RPMI7951 (cell line): ENCODE measurements at regions not wholly inside any gene's neighbourhood (a gene's known extent, or its start where the extent isn't known, plus 50 kb on each side); places are given as distances from the start of the nearest gene placed in this dataset.
A peak's percentile ranks its signal among the peaks of the same experiment; 100 is the strongest.

ENCODE experiments used
- DNase-seq: peaks from one replicate; pipeline ENCODE4 v3.0.0-alpha.2; 2012; ENCODE audit warnings: low read depth

GRCh38 chr5:38029397-38030065, 189.7 kb upstream of the GDNF start:
- no peak for DNase-seq

DNA sequence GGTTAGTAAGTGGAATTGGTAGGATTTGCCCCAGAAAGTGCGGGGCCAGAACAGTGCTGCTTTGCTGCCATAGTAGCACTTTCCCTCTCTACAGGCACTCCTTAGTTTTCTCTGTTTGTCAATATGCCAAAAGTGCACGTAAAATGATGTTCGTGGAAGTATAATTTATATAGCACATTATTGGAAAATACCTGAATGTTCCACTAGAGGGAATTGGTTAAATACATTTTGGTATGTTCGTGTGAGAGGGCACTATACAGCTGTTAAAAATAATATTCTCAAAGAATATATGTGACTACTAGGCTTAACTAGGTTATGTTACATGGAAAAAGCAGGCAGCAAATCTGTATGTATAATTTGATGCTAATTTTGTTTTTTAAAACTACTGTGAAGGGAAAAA, 184.0 kb upstream of the GDNF start:
- peak; percentile 2 for DNase-seq

GRCh38 chr5:38023371-38023770, 183.5 kb upstream of the GDNF start:
- no peak for DNase-seq

DNA sequence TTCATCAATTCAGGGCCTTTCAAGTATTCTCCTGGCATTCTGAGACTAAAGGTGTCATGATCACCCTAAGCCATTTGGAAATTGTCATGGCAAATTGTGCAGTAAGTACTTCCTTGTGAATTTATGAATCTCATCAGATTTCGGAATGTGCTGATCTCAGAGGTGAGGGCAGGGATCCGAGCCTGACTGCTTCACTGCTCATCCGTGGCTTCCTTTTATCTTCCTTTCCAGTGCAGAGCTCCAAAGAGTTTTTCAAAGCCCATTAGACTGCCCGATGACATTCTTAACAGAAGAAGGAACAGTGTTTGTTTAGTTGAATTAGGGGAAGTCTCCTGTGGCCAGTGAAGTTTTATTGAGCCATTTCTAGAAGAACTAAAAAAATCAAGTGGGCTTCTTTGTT, 182.8 kb upstream of the GDNF start:
- DNase-seq, result no peak

DNA sequence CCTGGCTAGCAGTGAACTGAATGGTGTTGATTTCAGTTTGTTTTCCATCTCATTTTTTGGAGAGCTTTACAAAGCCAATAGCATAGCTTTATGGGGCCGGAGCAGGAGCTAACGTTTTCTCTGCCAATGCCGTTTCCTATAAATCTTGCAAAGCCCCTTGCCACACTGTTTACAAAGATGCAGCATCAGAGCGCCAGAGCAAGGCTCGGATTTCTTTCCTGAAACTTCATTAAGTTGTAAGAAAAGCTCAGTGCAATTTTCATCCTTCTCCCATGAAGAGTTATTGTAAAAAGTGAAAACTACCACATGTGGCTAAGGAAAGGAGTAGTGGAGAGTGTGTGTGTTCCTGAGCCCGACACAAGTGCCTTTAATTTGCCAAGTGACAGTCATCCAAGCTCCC, 178.2 kb upstream of the GDNF start:
- no peak for DNase-seq

DNA sequence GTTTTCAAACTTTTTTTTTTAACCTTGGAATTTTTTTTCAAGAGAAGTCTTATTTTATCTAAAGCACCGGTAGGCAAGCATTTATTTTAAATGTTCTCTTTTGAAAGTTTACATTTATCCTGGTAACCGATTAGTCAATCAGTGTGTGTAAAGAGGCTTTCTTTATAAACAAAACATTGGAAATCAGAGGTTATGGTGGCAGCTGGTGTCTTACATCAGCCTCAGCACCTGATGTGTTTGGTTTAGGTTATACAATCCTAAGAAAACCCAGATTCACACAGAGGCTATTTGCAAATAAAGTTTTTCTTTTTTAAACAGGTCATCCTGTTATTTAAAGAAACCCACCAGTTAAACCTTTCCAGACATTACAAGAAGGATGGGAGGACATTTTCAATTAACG, 173.3 kb upstream of the GDNF start:
- no peak for DNase-seq

- DNase-seq, result no peak
These were observed 171.9 kb upstream of the GDNF start for GRCh38 chr5:38011668-38012188.

DNA sequence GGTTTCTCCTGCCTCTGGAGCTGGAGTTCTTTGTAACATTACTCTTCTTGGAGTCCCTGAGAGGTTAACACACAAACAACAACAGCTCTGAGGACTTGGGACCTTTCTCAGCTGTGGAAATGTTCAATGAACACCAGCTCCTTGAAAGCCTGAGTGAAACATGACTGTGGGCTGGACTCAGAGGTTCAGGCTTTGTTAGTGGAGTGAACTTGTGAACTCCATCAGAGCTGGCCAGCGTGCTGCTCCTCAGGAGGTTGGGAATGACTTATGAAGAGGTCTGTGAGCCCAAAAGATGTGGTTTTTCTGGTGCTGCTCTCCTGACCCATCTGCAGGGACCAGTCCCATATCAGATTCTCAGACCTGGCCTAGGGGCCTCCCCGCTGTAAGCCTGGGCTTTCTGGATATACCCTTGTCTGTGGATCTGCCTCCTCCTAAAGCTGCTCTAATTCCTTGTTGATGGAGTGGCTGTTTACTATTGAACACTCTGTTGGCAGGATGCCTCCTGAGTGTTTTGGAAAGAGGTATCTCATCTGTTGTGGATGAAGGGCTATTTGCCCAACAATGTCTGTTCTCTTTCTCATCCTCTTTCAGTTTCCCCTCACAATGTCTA, 170.0 kb upstream of the GDNF start:
- no peak for DNase-seq

DNA sequence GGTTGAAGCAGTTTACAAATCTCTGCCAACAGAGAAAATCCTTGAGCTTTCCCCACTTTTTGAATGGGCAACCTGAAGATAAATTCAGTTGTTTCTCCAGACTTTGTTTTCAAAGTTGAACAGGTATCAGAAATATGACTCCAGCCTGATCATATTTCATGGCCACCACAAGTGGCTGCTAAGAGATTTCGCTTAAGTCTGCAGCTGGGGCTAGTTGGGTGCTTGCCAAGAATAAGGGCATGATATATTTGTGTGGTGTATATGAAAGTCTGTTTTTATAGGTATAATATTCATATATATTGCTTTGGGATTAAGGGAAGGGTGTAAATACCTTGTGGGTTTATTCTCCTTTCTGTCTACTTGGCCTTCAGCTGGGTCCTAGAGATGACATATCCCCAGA, 168.4 kb upstream of the GDNF start:
- DNase-seq, result no peak

GRCh38 chr5:37999593-37999992, 159.8 kb upstream of the GDNF start:
- DNase-seq, result no peak

DNA sequence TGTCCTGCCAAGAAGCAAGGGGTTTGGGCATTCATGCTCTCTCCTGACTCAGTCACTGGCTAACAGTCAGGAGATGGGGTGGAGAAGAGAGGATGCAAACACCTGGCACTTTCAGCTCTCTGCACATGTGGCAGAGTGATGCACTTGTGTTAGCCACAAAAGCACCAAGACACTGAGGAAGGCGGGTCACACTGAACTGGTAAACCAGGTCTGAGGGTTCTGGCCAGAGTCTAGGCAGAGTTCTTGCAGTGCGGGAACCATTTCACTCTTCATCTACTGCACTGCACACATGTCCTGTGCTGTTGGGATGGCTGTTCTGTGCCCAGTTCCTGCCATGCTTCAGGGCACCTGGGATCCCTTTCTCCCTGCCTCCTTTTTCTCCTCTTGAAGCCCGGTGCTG, 157.1 kb upstream of the GDNF start:
- no peak for DNase-seq

GRCh38 chr5:37994729-37995128, 154.9 kb upstream of the GDNF start:
- DNase-seq, result no peak

DNA sequence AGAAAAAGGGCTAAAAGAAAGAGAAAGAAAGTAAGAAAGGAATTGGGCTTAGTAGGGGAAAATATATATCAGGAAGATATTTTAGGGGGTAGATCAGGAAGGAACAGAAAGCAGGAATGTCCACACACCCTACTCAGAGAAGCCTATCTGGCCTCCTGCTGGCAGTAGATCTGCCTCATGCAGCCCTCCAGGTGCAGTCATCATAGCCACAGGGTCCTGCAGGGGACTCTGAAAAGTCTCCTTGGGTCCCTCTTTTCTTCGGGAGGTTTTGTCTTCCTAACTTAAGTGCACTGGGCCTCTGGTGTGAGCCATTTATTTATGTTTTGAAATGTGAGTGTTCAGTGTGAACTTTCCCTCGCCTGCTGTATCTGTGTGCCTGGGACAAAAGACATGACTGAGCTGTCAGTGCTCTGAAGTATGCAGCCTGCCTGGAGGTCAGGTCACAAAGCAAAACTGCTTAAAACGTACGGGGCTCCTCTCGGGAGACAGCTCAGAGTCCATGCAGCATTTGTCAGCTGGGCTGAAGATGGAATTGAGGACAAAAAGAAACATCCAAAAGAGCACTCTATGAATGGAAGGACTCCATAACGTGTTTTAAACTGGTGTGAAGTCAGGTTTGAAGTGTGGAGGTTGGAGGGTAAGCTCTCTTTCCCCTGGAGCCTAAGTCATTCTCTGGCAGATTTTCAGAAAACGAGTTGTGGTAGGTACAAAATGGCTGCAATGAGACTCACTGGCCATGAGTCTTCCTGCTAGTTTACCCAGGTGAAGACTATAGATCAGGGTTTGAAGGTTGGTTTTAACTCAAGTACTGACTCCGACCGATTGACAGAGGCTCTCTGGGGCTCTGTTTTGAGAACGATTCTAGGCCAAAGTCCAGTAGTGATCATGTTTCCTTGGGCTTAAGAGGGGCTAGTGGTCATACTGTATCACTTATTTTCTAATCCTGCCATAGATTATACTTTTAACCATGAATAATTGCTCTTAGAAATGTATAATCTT, 151.8 kb upstream of the GDNF start:
- no peak for DNase-seq

- no peak for DNase-seq
These were observed 150.0 kb upstream of the GDNF start for GRCh38 chr5:37989884-37990283.

DNA sequence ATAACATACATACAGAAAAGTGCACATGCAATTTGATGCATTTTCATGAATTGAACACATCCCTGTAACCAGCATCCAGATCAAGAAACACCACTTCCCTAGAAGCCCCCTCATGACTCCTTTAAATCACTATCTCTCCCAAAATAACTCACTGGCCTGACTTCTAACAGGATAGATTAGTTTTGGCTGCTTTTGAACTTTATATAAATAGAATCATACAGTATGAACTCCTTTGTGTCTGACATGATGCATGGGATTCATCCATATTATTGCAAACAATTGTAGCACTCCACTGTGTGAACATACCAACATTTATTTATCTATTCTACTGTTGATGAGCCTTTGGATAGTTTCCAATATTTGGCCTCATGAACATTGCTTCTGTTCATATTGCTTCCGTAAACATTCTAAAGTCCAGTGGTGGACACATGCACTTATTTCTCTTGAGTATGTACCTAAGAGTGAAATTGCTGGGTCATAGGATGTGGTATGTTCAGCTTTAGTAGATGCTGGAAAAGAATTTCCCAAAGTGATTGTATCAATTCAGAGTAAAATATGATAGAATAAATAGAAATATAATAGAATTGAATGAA, 148.7 kb upstream of the GDNF start:
- DNase-seq, result no peak

DNA sequence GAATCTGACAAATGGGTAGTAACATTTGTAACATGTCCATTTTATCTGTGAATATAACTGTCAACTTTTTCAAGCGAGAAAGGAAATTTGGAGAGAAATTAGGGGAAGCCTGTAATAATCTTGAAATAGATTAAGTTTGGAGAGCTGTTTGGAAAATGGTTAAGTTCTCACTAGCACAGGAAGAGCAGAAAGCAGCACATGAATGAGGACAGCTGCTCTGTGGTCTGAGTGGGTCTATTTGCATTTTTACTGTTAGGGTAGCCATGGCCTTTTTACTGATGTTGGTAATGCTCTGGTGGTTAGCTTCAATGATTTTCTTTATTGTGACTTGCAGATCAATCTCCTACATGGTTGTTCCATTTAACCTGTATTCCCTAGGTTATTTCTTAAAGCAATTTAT, 144.5 kb upstream of the GDNF start:
- no peak for DNase-seq

DNA sequence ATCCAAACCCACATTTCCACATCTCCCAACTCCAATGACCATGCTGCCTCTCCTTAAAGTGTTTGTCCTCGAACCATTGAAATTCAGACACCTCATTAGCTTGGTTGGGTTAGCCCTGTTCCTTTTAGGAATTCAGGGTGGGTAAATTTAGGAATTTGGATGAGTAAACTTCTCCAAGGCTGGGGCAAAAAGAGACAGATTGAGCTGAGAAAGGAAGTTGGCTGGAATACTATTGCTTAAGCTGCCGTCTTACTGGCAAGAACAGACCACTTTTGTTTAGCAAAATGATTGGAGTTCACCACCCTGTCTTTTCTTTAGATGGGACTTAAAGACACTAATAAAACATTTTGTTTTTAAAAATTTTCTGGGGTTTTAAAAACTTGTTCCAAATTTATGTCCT, 143.6 kb upstream of the GDNF start:
- DNase-seq, result peak; percentile 16

DNA sequence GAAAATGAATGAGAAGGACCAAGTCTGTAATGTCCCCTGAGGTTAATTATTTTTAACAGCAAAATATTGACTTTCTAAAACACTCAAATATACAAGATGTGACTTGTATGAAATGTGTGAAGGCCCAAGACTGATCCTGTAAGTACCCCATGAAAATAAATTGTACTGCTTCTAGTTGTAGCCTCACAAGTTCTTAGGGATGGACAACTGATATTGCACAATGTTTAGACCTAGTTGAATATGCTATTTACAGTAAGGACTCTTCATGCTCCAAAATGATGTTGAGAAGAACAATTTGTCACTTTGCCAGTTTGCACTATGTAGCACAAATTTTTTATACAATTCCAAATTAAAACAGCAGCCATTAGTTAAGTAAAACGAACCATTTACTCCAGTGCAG, 139.7 kb upstream of the GDNF start:
- no peak for DNase-seq

GRCh38 chr5:37975531-37975930, 135.7 kb upstream of the GDNF start:
- DNase-seq, result no peak

DNA sequence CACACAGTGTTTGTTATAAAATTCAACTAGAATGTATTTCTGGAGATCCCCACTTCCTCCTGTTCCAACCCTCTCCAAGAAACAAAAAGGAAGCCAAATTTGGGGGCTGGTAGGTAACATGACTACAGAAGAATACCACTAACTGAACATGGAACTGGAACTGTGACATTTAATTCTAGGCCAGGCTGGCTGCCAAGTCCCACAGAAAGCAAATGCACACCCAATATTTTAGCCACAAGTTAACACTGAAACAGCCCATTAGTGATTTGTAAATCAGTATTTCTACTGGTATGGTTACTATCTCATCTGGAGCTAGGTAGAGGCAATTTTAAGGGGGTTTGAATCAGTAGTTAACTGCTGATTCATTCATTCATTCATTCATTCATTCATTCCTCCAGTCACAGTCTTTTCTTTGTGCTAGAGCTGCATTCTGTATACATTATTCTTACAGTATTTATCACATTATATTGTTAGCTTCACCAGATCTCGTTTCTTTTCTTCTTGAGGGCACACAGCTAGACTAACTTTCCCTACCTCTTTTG, 131.7 kb upstream of the GDNF start:
- no peak for DNase-seq

- no peak for DNase-seq
These were observed 127.0 kb upstream of the GDNF start for GRCh38 chr5:37966871-37967270.

DNA sequence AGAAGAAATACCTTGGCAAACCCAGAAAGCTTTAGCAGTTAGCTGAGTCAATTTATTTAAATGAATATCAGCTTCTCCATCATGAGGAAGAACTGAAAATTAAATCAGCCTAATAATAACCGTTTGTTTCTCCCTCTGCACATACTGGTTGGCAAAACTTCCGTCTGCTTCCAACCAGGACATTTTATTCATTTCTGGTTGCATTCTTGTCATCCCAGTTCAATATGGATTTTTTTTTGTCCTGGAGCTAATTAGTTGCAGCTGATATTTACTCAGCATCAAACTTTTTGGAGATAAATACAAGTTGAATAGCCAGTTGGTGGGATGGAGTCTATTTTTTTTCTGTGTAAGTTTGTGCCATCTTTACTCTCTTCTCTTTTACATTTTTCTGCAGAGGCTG, 126.5 kb upstream of the GDNF start:
- no peak for DNase-seq
